SK-N-SH treated with all-trans-retinoic acid at 6 μM for 48 hours (cell line): ENCODE measurements at regions not wholly inside any gene's neighbourhood (a gene's known extent, or its start where the extent isn't known, plus 50 kb on each side); places are given as distances from the start of the nearest gene placed in this dataset.

Source experiments
- RARB ChIP-seq: fragments of 250-450 bp; sonication (Bioruptor Pico); IDR thresholded peaks from 2 replicates; pipeline ENCODE4 v1.8.0; 2021; ENCODE audit warnings: mild to moderate bottlenecking, moderate library complexity
- ZFP30 ChIP-seq: fragments of 450-650 bp; formaldehyde crosslinking; IDR thresholded peaks from 2 replicates; pipeline ENCODE4 v1.5.0; 2022; ENCODE audit warnings: mild to moderate bottlenecking, moderate library complexity
- TF ChIP-seq, protein P1 (sequence below): fragments of 250-450 bp; sonication (Bioruptor Pico); IDR thresholded peaks from 2 replicates; pipeline ENCODE4 v1.5.1; 2021; ENCODE audit warnings: mild to moderate bottlenecking, moderate library complexity

DNA sequence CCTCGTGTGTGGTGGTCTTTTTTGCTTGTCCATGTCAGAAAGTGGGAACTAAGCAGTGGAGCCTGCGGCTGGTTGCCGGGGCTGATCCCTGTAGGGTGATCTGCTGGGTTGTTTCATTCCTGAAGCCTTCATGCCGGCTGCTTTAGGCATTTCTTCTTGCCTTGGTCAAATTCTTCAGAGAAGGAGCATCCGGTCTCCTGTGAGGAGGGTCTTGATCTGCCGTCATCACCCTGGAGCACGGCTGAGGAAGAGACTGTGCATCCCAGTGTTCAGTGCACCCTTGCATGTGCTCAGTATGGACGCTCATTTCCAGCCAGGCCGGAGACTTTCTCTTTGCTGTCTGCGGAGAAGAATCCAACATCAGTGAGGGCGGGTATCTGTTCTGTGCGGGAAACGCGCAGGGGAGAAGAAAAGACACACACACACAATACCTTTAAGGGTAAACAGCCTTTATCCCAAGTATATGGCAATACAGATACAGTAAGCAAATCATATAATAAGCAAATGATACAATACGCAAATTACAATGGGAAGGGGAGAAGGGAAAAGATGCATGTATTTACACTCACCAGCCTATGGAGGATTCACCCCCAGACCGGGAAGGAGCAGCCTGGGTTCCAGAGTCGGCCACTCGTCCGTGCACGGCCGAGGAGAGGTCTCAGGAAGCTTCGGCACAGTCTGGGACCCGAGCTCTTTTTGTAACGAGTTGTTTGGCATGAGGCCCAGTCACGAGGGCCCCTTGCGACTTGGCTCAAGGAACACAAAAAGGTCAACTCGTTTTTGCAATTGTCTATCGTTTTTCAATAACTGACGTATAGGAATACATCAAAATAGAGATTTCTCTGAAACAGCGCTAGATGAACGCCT lies 1366.8 kb upstream of the TMEM132C start:
- TF ChIP-seq, protein P1, sequence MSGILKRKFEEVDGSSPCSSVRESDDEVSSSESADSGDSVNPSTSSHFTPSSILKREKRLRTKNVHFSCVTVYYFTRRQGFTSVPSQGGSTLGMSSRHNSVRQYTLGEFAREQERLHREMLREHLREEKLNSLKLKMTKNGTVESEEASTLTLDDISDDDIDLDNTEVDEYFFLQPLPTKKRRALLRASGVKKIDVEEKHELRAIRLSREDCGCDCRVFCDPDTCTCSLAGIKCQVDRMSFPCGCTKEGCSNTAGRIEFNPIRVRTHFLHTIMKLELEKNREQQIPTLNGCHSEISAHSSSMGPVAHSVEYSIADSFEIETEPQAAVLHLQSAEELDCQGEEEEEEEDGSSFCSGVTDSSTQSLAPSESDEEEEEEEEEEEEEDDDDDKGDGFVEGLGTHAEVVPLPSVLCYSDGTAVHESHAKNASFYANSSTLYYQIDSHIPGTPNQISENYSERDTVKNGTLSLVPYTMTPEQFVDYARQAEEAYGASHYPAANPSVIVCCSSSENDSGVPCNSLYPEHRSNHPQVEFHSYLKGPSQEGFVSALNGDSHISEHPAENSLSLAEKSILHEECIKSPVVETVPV (CRISPR knock-in tag), result no peak
- TF ChIP-seq ZFP30 (CRISPR knock-in tag) (no peak), RARB (CRISPR knock-in tag) (no peak)
